Ishikawa (cell line): ENCODE measurements at regions not wholly inside any gene's neighbourhood (a gene's known extent, or its start where the extent isn't known, plus 50 kb on each side); places are given as distances from the start of the nearest gene placed in this dataset.

Experiments
- CREB1 ChIP-seq: IDR thresholded peaks from 2 replicates; pipeline ENCODE4 v1.6.1; 2012; ENCODE audit warnings: low read depth
- EP300 ChIP-seq: IDR thresholded peaks from 2 replicates; pipeline ENCODE4 v1.6.1; 2012; ENCODE audit warnings: borderline replicate concordance
- REST ChIP-seq: IDR thresholded peaks from 2 replicates; pipeline ENCODE4 v1.6.1; 2012; ENCODE audit warnings: low read depth, mild to moderate bottlenecking
- TAF1 ChIP-seq: IDR thresholded peaks from 2 replicates; pipeline ENCODE4 v1.6.1; 2012; ENCODE audit warnings: low read depth, mild to moderate bottlenecking
- ZBTB7A ChIP-seq: IDR thresholded peaks from 2 replicates; pipeline ENCODE4 v1.6.1; 2012; ENCODE audit warnings: low read depth

GRCh38 chr12:124177276-124177950 is 117.5 kb upstream of the RFLNA start:
- TF ChIP-seq CREB1 (no peak), REST (no peak), TAF1 (no peak), ZBTB7A (no peak), EP300 (no peak)
